Left hindlimb (tissue), 1 donor: ENCODE measurements at regions not wholly inside any gene's neighbourhood (a gene's known extent, or its start where the extent isn't known, plus 50 kb on each side); places are given as distances from the start of the nearest gene placed in this dataset.
"Not testable (repeated sequence)": the region's sequence is repeated elsewhere in the genome, so short reads cannot be mapped to it uniquely, and the experiment has no call there.

Source experiments
- DNase-seq: peaks from one replicate; pipeline ENCODE4 v3.0.0-alpha.2; 2018

GRCh38 chr21:15119486-15119885, 54.7 kb upstream of the NRIP1 start:
- DNase-seq: no peak

GRCh38 chr21:15121097-15121654, 56.4 kb upstream of the NRIP1 start:
- no peak for DNase-seq

GRCh38 chr21:15121655-15122120, 56.9 kb upstream of the NRIP1 start:
- DNase-seq: no peak

- no peak for DNase-seq
Measured at GRCh38 chr21:15122241-15122640, 57.4 kb upstream of the NRIP1 start.

- DNase-seq: no peak
Measured at GRCh38 chr21:15124731-15125130, 59.9 kb upstream of the NRIP1 start.

- no peak for DNase-seq
Measured at GRCh38 chr21:15126948-15127347, 62.1 kb upstream of the NRIP1 start.

- DNase-seq: no peak
Measured at GRCh38 chr21:15127437-15127836, 62.6 kb upstream of the NRIP1 start.

- DNase-seq: no peak
Measured at GRCh38 chr21:15128267-15128666, 63.5 kb upstream of the NRIP1 start.

GRCh38 chr21:15128714-15129113, 63.9 kb upstream of the NRIP1 start:
- DNase-seq: not testable (repeated sequence)

GRCh38 chr21:15130326-15130725, 65.5 kb upstream of the NRIP1 start:
- DNase-seq: no peak

GRCh38 chr21:15130751-15131150, 66.0 kb upstream of the NRIP1 start:
- no peak for DNase-seq

GRCh38 chr21:15132781-15133180, 68.0 kb upstream of the NRIP1 start:
- no peak for DNase-seq

GRCh38 chr21:15134701-15135470, 70.1 kb upstream of the NRIP1 start:
- DNase-seq: no peak

GRCh38 chr21:15135867-15136629, 71.2 kb upstream of the NRIP1 start:
- no peak for DNase-seq

- peak; percentile 71 for DNase-seq
Measured at GRCh38 chr21:15138490-15138889, 73.7 kb upstream of the NRIP1 start.

GRCh38 chr21:15139898-15140297, 75.1 kb upstream of the NRIP1 start:
- DNase-seq: no peak

- no peak for DNase-seq
Measured at GRCh38 chr21:15140321-15141019, 75.7 kb upstream of the NRIP1 start.

GRCh38 chr21:15141261-15141970, 76.6 kb upstream of the NRIP1 start:
- DNase-seq: no peak

- no peak for DNase-seq
Measured at GRCh38 chr21:15144026-15144425, 79.2 kb upstream of the NRIP1 start.

GRCh38 chr21:15148437-15148836, 83.6 kb upstream of the NRIP1 start:
- no peak for DNase-seq

GRCh38 chr21:15149600-15150224, 84.9 kb upstream of the NRIP1 start:
- no peak for DNase-seq
